K562 (cell line): ENCODE measurements at regions not wholly inside any gene's neighbourhood (a gene's known extent, or its start where the extent isn't known, plus 50 kb on each side); places are given as distances from the start of the nearest gene placed in this dataset.

Experiments
- ATAC-seq: fragments of 200-7000 bp; cut with Tn5 transposase; 3 replicates; pipeline ENCODE4 v1.9.1; 2020; ENCODE audit warnings: moderate library complexity
- BruUV-seq: library from RNA; stranded (reverse); fragments of 400-500 nt; replicated peaks from 2 replicates; lab custom pipeline; 2021; lab: Mats Ljungman, UMichigan
- CTCF ChIA-PET: fragments of 300-600 bp; formaldehyde crosslinking; extraction: SDS; loops from one replicate; lab custom pipeline; 2021; ENCODE audit warnings: low intra/inter-chr PET ratio; lab: Yijun Ruan, JAX
- POLR2A ChIA-PET: fragments of 300-600, 350-650 bp; sonication (Branson Sonifier 250); formaldehyde crosslinking; extraction: SDS; loops from one replicate; lab custom pipeline; 2021; ENCODE audit warnings: antibody characterized with exemption, inconsistent platforms; lab: Yijun Ruan, JAX
- DNase-seq, 4 experiments: peaks; one replicate each; pipeline versions ENCODE4 v3.0.0 to v3.0.0-alpha.2; 2011 to 2018; ENCODE audit warnings: low spot score in 3 of 4, mixed read lengths in 3 of 4; ENCODE audit errors: extremely low read depth in 1 of 4
- FAIRE-seq: peaks from 2 replicates; lab custom pipeline; 2011; peaks lifted over from hg19 to GRCh38; lab: Jason Lieb, UNC
- H2AFZ ChIP-seq: 2 replicates; pipeline ENCODE4 v1.6.0; 2011; ENCODE audit warnings: low read depth, low read length, control low read depth, inconsistent platforms
- H3K27ac ChIP-seq: fragments of 200-600 bp; 3 replicates; pipeline ENCODE4 v1.8.0; 2011; ENCODE audit warnings: low read depth, mild to moderate bottlenecking, control low read depth, inconsistent platforms, low read length, moderate library complexity, mixed read lengths; ENCODE audit errors: extremely low read depth
- H3K27me3 ChIP-seq, 2 experiments: fragments of 300-600 bp in 1 of 2; 2 replicates in 1 of 2; 3 replicates in 1 of 2; pipeline versions ENCODE4 v1.6.0 to v1.8.0; 2011; ENCODE audit warnings: inconsistent platforms in 2 of 2, low read length in 2 of 2, mild to moderate bottlenecking in 1 of 2, mixed read lengths in 1 of 2, moderate library complexity in 1 of 2; ENCODE audit not compliant: control insufficient read depth in 2 of 2, insufficient read depth in 2 of 2
- H3K36me3 ChIP-seq: fragments of 300-600 bp; 3 replicates; pipeline ENCODE4 v1.8.0; 2011; ENCODE audit warnings: mild to moderate bottlenecking, low read length, inconsistent platforms; ENCODE audit not compliant: control insufficient read depth, insufficient read depth
- H3K4me1 ChIP-seq, 2 experiments: fragments of 200-600 bp in 1 of 2; replicated peaks in 1 of 2; 2 replicates in 1 of 2; 3 replicates in 1 of 2; pipeline versions ENCODE4 v1.5.1 to v1.8.0; 2011; ENCODE audit warnings: inconsistent platforms in 2 of 2, low read length in 2 of 2, mild to moderate bottlenecking in 1 of 2, mixed read lengths in 1 of 2, moderate library complexity in 1 of 2; ENCODE audit not compliant: control insufficient read depth in 2 of 2, insufficient read depth in 2 of 2
- H3K4me2 ChIP-seq: 2 replicates; pipeline ENCODE4 v1.6.1; 2011; ENCODE audit warnings: low read length, control low read depth, inconsistent platforms, mixed read lengths; ENCODE audit not compliant: insufficient read depth
- H3K4me3 ChIP-seq: fragments of 200-600 bp; sonication (generic), shearing (Covaris generic); 2 replicates; pipeline ENCODE4 v1.5.1; 2016; ENCODE audit warnings: control low read depth, inconsistent platforms
- H3K79me2 ChIP-seq: fragments of 200-600 bp; 3 replicates; pipeline ENCODE4 v1.8.0; 2011; ENCODE audit warnings: low read length, inconsistent platforms; ENCODE audit not compliant: control insufficient read depth, insufficient read depth
- H3K9ac ChIP-seq, 2 experiments: 2 replicates each; pipeline versions ENCODE4 v1.6.0 to v1.6.1; 2011; ENCODE audit warnings: low read depth in 2 of 2, low read length in 2 of 2, control low read depth in 1 of 2, inconsistent platforms in 1 of 2, mild to moderate bottlenecking in 1 of 2, mixed read lengths in 1 of 2; ENCODE audit not compliant: insufficient read depth in 1 of 2
- H3K9me1 ChIP-seq: one replicate; pipeline ENCODE4 v1.6.0; 2011; ENCODE audit warnings: inconsistent platforms, mild to moderate bottlenecking, low read length, moderate library complexity; ENCODE audit not compliant: control insufficient read depth, insufficient read depth
- H3K9me3 ChIP-seq: replicated peaks from 2 replicates; pipeline ENCODE4 v1.5.1; 2011; ENCODE audit warnings: low read depth, low read length, inconsistent platforms; ENCODE audit not compliant: control insufficient read depth, insufficient read depth
- H4K20me1 ChIP-seq: replicated peaks from 2 replicates; pipeline ENCODE4 v1.6.1; 2011; ENCODE audit warnings: low read length, inconsistent platforms, mixed read lengths; ENCODE audit not compliant: control insufficient read depth, insufficient read depth
- AFF1 ChIP-seq, 2 experiments: fragments of 450-650 bp; IDR thresholded peaks; 2 replicates each; pipeline ENCODE4 v1.6.1; 2018; ENCODE audit warnings: mild to moderate bottlenecking in 2 of 2, low read depth in 1 of 2; ENCODE audit not compliant: partially characterized antibody in 2 of 2
- BRD4 ChIP-seq: fragments of 200-600 bp; sonication (generic); IDR thresholded peaks from 2 replicates; pipeline ENCODE4 v1.6.1; 2017; ENCODE audit warnings: inconsistent platforms
- CAMTA2 ChIP-seq: fragments of 250-450 bp; sonication (Bioruptor Pico); conservative IDR thresholded peaks from 2 replicates; pipeline ENCODE4 v1.5.1; 2022
- CBX3 ChIP-seq, 2 experiments: IDR thresholded peaks; 1 replicate in 1 of 2; 2 replicates in 1 of 2; pipeline ENCODE4 v1.6.1; 2012; ENCODE audit warnings: inconsistent platforms in 2 of 2, low read length in 2 of 2, borderline replicate concordance in 1 of 2, control low read depth in 1 of 2
- CREB1 ChIP-seq, 2 experiments: sonication (generic) in 1 of 2; formaldehyde crosslinking in 1 of 2; IDR thresholded peaks; 2 replicates each; pipeline versions ENCODE4 v1.6.1 to v1.8.0; 2012 to 2022; ENCODE audit warnings: inconsistent platforms in 1 of 2, mild to moderate bottlenecking in 1 of 2, missing genetic modification reagents in 1 of 2, moderate library complexity in 1 of 2
- FOXA3 ChIP-seq, 2 experiments: fragments of 450-650 bp in 1 of 2; sonication (generic) in 1 of 2; formaldehyde crosslinking; IDR thresholded peaks in 1 of 2; conservative IDR thresholded peaks in 1 of 2; 2 replicates each; pipeline versions ENCODE4 v1.4.0 to v1.8.0; 2020 to 2022; ENCODE audit warnings: mild to moderate bottlenecking in 2 of 2, missing genetic modification reagents in 1 of 2
- HMG20B ChIP-seq: fragments of 250-450 bp; sonication (Bioruptor Pico); IDR thresholded peaks from 2 replicates; pipeline ENCODE4 v1.5.0; 2021; ENCODE audit warnings: mild to moderate bottlenecking
- HNRNPH1 ChIP-seq: fragments of 200-400 bp; formaldehyde crosslinking; optimal IDR thresholded peaks from 2 replicates; pipeline ENCODE3; 2017; ENCODE audit warnings: low read depth, mild to moderate bottlenecking, low read length, moderate library complexity
- RAD51 ChIP-seq: fragments of 450-650 bp; IDR thresholded peaks from 2 replicates; pipeline ENCODE4 v1.7.1; 2016; ENCODE audit warnings: low read depth, mild to moderate bottlenecking, borderline replicate concordance
- RB1 ChIP-seq: fragments of 450-650 bp; IDR thresholded peaks from 2 replicates; pipeline ENCODE4 v1.6.1; 2017; ENCODE audit warnings: low read depth, mild to moderate bottlenecking
- RBM14 ChIP-seq: fragments of 200-400 bp; formaldehyde crosslinking; IDR thresholded peaks from 2 replicates; pipeline ENCODE4 v1.6.1; 2018; ENCODE audit warnings: low read depth, mild to moderate bottlenecking, low read length, moderate library complexity, borderline replicate concordance; ENCODE audit not compliant: insufficient read depth
- RHOXF2B ChIP-seq: fragments of 250-450 bp; sonication (Bioruptor Pico); conservative IDR thresholded peaks from 2 replicates; pipeline ENCODE4 v1.5.1; 2021
- SMARCA4 ChIP-seq: fragments of 450-650 bp; IDR thresholded peaks from 2 replicates; pipeline ENCODE4 v1.6.1; 2016
- SRF ChIP-seq, 2 experiments: fragments of 250-450, 450-650 bp in 1 of 2; sonication (Bioruptor Pico) in 1 of 2; sonication (generic) in 1 of 2; formaldehyde crosslinking; IDR thresholded peaks; 2 replicates each; pipeline versions ENCODE4 v1.5.0 to v1.5.1; 2020 to 2022; ENCODE audit warnings: mild to moderate bottlenecking in 1 of 2, missing genetic modification reagents in 1 of 2
- ZNF175 ChIP-seq: fragments of 200-800 bp; sonication (Bioruptor generic); IDR thresholded peaks from 2 replicates; pipeline ENCODE4 v1.6.1; 2016; ENCODE audit warnings: low read depth, mild to moderate bottlenecking, missing genetic modification characterization, missing compliant biosample characterization
- ZNF354B ChIP-seq: fragments of 250-450 bp; sonication (Bioruptor Pico); IDR thresholded peaks from 2 replicates; pipeline ENCODE4 v1.4.0; 2020
- WGBS: fragments of 100-300 bp; shearing (Covaris generic); methylation state at CpG from one replicate; pipeline ENCODE4 v1.1.6; 2016; ENCODE audit warnings: low coverage, mixed read lengths; ENCODE audit not compliant: insufficient coverage; ENCODE audit errors: missing lambda C conversion rate; 5-methylcytosine and 5-hydroxymethylcytosine counted together
- in situ Hi-C: fragments of 300-500 bp; cut with MboI; formaldehyde crosslinking; loops from 4 replicates; pipeline ENCODE4 v1.15.0; 2018; ENCODE audit warnings: inconsistent platforms, mixed read lengths
- intact Hi-C: fragments of 100-400 bp; cut with micrococcal nuclease; formaldehyde crosslinking; loops from 2 replicates; pipeline ENCODE4 v1.14.2; 2022

DNA sequence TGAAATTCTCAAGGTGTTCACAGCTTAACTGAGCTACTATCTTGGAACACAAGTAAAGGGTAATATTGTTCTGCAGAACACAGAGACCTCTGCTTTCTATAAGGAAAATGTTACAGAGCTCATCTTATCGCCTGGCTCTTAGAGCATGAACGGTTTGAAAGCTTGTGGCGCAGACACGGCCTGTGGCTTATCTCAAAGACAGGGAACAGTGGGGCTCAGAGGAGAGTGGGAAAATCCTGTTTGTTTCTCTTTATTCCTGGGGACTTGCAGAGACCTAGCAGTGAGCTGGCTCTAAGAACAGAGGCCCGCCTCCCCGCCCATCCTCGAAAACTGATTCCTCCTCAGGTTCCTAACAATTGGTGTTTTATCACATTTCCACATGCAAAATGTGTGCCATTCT lies 131.7 kb downstream of the EMX2 start:
- Histone ChIP-seq H3K4me1 (no peaks in the 10 kb centered on the region), H2AFZ (no peak overlapping the region), H4K20me1 (no peaks in the 10 kb centered on the region), H3K4me3 (no peak overlapping the region), H3K9me3 (no peaks in the 10 kb centered on the region), H3K79me2 (no peaks in the 10 kb centered on the region), H3K36me3 (no peaks in the 10 kb centered on the region), H3K27ac (no peak overlapping the region), H3K4me2 (no peak overlapping the region), H3K9me1 (no peaks in the 10 kb centered on the region), H3K9ac (no peak overlapping the region), H3K27me3 (peaks cover 8 to 30% of the 10 kb centered on the region in 2 experiments; a peak in 4 of 5 replicates)
- BruUV-seq = no TSS peak
- POLR2A ChIA-PET = interaction anchor here (0.6 kb wide), 1 partner anchor 44 kb away, joined by 3 read pairs; no protein-coding TSS in a partner anchor
- whole genome bisulfite sequencing = 1% methylated on average over 7 of the region's 7 CpGs
- intact Hi-C loops = no loop called here
- DNase-seq (no peak), ATAC-seq (no peak), FAIRE-seq (no peak)
- TF ChIP-seq SRF (CRISPR knock-in tag; IDR thresholded peaks at IDR 0.05) = no peak
- TF ChIP-seq HMG20B (CRISPR knock-in tag) = no peak
- no peak for TF ChIP-seq SMARCA4
- no peak for TF ChIP-seq CAMTA2 (CRISPR knock-in tag)
- TF ChIP-seq FOXA3 (CRISPR knock-in tag; conservative IDR thresholded peaks at IDR 0.05 in 1 of 2, IDR thresholded peaks at IDR 0.05 in 1 of 2) = no peak
- no peak for TF ChIP-seq BRD4
- TF ChIP-seq CBX3 (IDR thresholded peaks at IDR 0.05; ENCODE audit: borderline replicate concordance in 1 of 2, low read length in 2 of 2) = no peak
- TF ChIP-seq RAD51 = no peak
- TF ChIP-seq ZNF354B (CRISPR knock-in tag) = no peak
- no peak for TF ChIP-seq ZNF175 (CRISPR knock-in tag)
- TF ChIP-seq RBM14 = no peak
- no peak for TF ChIP-seq RB1
- no peak for TF ChIP-seq AFF1 (IDR thresholded peaks at IDR 0.05; ENCODE audit: low read depth in 1 of 2, partially characterized antibody in 2 of 2)
- TF ChIP-seq HNRNPH1 = no peak
- no peak for TF ChIP-seq RHOXF2B (CRISPR knock-in tag)
- TF ChIP-seq CREB1 (IDR thresholded peaks at IDR 0.05) = no peak
- no peak for TF ChIP-seq CREB1 (CRISPR knock-in tag; IDR thresholded peaks at IDR 0.05)
- in situ Hi-C loops = no loop called here
- CTCF ChIA-PET = no interaction called here
